ENCODE measurements at regions not wholly inside any gene's neighbourhood (a gene's known extent, or its start where the extent isn't known, plus 50 kb on each side); places are given as distances from the start of the nearest gene placed in this dataset.

DNA sequence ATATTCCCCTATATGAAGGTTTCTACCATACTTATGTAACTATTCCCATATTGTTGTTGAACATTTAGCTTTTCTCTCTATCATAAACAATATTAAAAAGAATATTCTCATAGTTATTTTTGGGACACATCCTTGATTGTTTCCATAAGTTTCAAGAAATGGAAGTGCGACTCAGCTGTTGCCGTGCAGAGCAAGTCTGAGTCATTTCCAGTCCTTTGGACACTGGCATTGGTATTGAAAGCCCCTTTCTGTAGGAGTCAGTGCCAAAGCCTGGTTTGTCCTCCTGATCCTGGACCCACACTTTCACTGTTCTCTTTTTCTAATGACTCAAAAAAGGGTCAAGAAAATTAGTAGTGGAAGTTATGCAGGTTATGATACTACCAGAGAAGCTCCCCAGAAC lies 108.3 kb upstream of the DIAPH2 start:
- TF ChIP-seq POLR2A (IDR thresholded peaks at IDR 0.05) (no peak), CTCF (IDR thresholded peaks at IDR 0.05) (no peak)

Measured in testis (tissue), 2 donors.